Left lung (tissue), 4 donors: ENCODE measurements at regions not wholly inside any gene's neighbourhood (a gene's known extent, or its start where the extent isn't known, plus 50 kb on each side); places are given as distances from the start of the nearest gene placed in this dataset.

ENCODE experiments used
- ATAC-seq: fragments of 200-7000 bp; cut with Tn5 transposase; one replicate; pipeline ENCODE4 v1.9.1; 2020; ENCODE audit warnings: moderate library complexity
- DNase-seq, 4 donors: peaks; one replicate each; pipeline ENCODE4 v3.0.0-alpha.2; 2013 to 2020
- H3K27ac ChIP-seq, 2 donors: fragments of 200-600 bp; sonication (generic) in 1 of 2; one replicate each; pipeline versions ENCODE4 v1.5.0 to v1.8.0; 2020 to 2021
- H3K27me3 ChIP-seq, 2 donors: fragments of 200-600 bp; sonication (generic) in 1 of 2; one replicate each; pipeline versions ENCODE4 v1.5.0 to v1.8.0; 2020 to 2021
- H3K36me3 ChIP-seq, 2 donors: fragments of 200-600 bp; sonication (generic) in 1 of 2; one replicate each; pipeline versions ENCODE4 v1.5.0 to v1.8.0; 2020 to 2021
- H3K4me1 ChIP-seq, 2 donors: fragments of 200-600 bp; one replicate each; pipeline ENCODE4 v1.8.0; 2021
- H3K4me3 ChIP-seq, 2 donors: fragments of 200-600 bp; sonication (generic) in 1 of 2; one replicate each; pipeline versions ENCODE4 v1.5.0 to v1.8.0; 2020 to 2021; ENCODE audit warnings: mild to moderate bottlenecking in 1 of 2
- H3K9me3 ChIP-seq, 2 donors: fragments of 200-600 bp; sonication (generic) in 1 of 2; one replicate each; pipeline versions ENCODE4 v1.5.0 to v1.8.0; 2020 to 2021
- intact Hi-C, 2 donors: fragments of 100-400 bp; cut with DNase I; formaldehyde crosslinking; loops; one replicate each; pipeline versions ENCODE4 v1.11.2 to v1.14.2; 2022
- TF ChIP-seq, protein P1 (sequence below), 2 donors: fragments of 200-600 bp; sonication (generic) in 1 of 2; IDR thresholded peaks; one replicate each; pipeline versions ENCODE4 v1.5.0 to v1.8.0; 2021; ENCODE audit warnings: antibody characterized with exemption in 2 of 2
- donor health status: DM: no; HTN: yes; CAD: no.
- donor health status: DM: no; HTN: no; CAD: no.

- Histone ChIP-seq H3K27me3 (no peaks in the 10 kb centered on the region), H3K4me1 (no peaks in the 10 kb centered on the region), H3K9me3 (no peaks in the 10 kb centered on the region), H3K4me3 (no peak overlapping the region), H3K36me3 (no peaks in the 10 kb centered on the region), H3K27ac (no peak overlapping the region)
- ATAC-seq (no peak), DNase-seq (no peak)
- TF ChIP-seq, protein P1, sequence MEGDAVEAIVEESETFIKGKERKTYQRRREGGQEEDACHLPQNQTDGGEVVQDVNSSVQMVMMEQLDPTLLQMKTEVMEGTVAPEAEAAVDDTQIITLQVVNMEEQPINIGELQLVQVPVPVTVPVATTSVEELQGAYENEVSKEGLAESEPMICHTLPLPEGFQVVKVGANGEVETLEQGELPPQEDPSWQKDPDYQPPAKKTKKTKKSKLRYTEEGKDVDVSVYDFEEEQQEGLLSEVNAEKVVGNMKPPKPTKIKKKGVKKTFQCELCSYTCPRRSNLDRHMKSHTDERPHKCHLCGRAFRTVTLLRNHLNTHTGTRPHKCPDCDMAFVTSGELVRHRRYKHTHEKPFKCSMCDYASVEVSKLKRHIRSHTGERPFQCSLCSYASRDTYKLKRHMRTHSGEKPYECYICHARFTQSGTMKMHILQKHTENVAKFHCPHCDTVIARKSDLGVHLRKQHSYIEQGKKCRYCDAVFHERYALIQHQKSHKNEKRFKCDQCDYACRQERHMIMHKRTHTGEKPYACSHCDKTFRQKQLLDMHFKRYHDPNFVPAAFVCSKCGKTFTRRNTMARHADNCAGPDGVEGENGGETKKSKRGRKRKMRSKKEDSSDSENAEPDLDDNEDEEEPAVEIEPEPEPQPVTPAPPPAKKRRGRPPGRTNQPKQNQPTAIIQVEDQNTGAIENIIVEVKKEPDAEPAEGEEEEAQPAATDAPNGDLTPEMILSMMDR (IDR thresholded peaks at IDR 0.05): no peak
- intact Hi-C loops: no loop called here
Measured at GRCh38 chr18:29969876-29970275, 1072.7 kb downstream of the DSC3 start.

GRCh38 chr18:29962579-29962978, 1080.0 kb downstream of the DSC3 start:
- H3K4me3 ChIP-seq: no peak overlapping the region
- ATAC-seq: no peak
- H3K9me3 ChIP-seq: no peaks in the 10 kb centered on the region
- no peaks in the 10 kb centered on the region for H3K4me1 ChIP-seq
- intact Hi-C loops: no loop called here
- DNase-seq: no peak
- no peak overlapping the region for H3K27ac ChIP-seq
- no peaks in the 10 kb centered on the region for H3K36me3 ChIP-seq
- H3K27me3 ChIP-seq: no peaks in the 10 kb centered on the region
- TF ChIP-seq, protein P1 (IDR thresholded peaks at IDR 0.05): no peak

DNA sequence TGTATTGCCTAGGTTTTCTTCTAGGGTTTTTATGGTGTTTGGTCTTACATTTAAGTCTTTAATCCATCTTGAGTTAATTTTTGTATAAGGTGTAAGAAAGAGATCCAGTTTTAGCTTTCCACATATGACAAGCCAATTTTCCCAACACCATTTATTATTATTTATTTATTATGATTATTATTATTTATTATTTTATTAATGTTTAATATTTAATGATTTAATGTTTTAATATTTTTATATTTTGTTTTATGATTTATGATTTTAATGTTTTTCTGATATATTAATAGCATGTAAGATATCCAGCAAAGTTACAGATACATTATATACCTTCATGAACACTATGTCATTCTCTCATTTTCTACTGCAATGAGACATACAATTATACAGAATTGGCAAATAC, 1082.0 kb downstream of the DSC3 start:
- H3K27me3 ChIP-seq: no peaks in the 10 kb centered on the region
- no peaks in the 10 kb centered on the region for H3K9me3 ChIP-seq
- no peaks in the 10 kb centered on the region for H3K36me3 ChIP-seq
- intact Hi-C loops: no loop called here
- H3K4me3 ChIP-seq: no peak overlapping the region
- DNase-seq (no peak), ATAC-seq (no peak)
- no peaks in the 10 kb centered on the region for H3K4me1 ChIP-seq
- no peak overlapping the region for H3K27ac ChIP-seq
- TF ChIP-seq, protein P1 (IDR thresholded peaks at IDR 0.05): no peak

GRCh38 chr18:29930231-29930630, 1112.3 kb downstream of the DSC3 start:
- ATAC-seq (no peak), DNase-seq (no peak)
- H3K36me3 ChIP-seq: no peaks in the 10 kb centered on the region
- peaks cover 0 to 2% of the 10 kb centered on the region in 2 donors for H3K9me3 ChIP-seq
- H3K4me3 ChIP-seq: no peak overlapping the region
- TF ChIP-seq, protein P1 (IDR thresholded peaks at IDR 0.05): no peak
- no peaks in the 10 kb centered on the region for H3K27me3 ChIP-seq
- intact Hi-C loops: no loop called here
- no peak overlapping the region for H3K27ac ChIP-seq
- H3K4me1 ChIP-seq: no peaks in the 10 kb centered on the region

DNA sequence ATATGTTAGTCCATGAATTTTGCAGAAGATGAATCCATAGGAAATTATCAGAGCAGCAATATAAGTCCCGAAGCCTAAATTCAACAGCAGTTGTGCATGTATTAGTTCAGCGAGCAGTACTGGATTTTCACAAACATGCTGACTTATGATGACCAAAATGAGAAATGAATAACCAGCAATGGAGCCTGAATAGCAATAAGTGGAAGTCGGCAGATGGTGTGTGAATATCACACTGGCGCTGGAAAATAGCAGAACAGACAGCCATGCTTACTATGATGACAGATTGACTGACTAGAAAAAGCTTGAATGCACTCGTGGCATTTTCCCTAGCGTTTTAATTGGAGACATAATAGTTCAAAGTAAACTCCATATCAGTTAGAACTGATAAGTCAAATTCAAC, 1114.5 kb downstream of the DSC3 start:
- Histone ChIP-seq H3K4me3 (no peak overlapping the region), H3K27ac (no peak overlapping the region)
- TF ChIP-seq, protein P1 (IDR thresholded peaks at IDR 0.05): no peak

More for the DNA sequence above, 1114.5 kb downstream of the DSC3 start:
- Histone ChIP-seq H3K27me3 (no peaks in the 10 kb centered on the region), H3K36me3 (no peaks in the 10 kb centered on the region), H3K4me1 (no peaks in the 10 kb centered on the region), H3K9me3 (peaks cover 0 to 2% of the 10 kb centered on the region in 2 donors)
- DNase-seq (no peak), ATAC-seq (no peak)
- intact Hi-C loops: no loop called here
